HG03460 (cell line): ENCODE measurements at regions not wholly inside any gene's neighbourhood (a gene's known extent, or its start where the extent isn't known, plus 50 kb on each side); places are given as distances from the start of the nearest gene placed in this dataset.

Experiments used
- ATAC-seq: cut with Tn5 transposase; IDR thresholded peaks from one replicate; pipeline ENCODE4 v1.9.1; 2021; ENCODE audit not compliant: unreplicated experiment

DNA sequence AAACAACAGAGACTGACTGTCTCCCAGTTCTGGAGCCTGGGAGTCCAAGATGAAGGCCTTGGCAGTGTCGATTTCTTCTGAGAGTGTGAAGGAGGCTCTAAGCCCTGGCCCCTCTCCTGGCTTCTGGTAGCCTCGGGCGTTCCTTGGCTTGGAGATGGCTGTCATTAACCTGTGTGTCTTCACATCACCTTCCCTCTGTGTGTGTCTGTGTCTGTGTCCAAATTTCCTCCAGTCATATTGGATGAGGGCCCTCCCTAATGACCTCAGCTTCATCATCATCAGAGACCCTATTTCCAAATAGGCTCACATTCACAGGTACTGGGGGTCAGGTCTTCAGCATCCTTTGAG, 138.3 kb downstream of the TOMM20 start:
- ATAC-seq, result no peak

DNA sequence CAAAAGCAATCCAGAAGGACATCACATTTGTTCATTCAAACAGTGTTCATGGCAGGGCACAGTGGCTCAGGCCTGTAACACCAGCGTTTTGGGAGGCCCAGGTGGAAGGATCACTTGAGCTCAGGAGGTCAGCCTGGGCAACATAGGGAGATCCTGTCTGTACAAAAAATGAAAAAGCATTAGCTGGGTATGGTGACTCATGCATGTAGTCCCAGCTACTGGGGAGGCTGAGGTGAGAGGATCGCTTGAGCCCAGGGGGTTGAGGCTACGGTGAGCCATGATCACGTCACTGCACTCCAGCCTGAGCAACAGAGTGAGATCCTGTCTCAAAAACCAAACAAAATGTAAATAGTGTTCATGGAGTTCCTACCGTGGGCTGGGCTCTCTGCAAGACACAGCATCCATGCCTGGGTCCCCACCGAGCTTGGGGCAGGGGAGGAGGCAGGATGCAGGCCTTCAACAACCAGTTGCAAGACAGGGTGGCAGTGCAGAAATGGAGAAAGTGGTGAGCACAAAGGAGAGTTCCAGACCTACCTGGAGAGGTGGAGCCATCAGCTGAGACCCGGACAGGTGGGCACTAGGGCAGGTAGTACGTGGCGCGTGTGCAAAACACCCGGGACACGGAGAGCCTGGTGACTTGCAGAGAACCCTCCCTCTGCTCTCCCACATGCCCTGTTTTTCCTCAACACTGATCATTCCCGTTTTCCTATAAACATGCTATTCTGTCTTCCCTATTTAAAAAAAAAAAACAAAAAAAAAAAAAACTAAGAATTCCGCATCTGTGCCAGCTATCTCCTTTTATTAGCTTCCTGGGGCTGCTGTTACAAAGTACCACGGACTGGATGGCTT, 138.9 kb downstream of the TOMM20 start:
- no peak for ATAC-seq

DNA sequence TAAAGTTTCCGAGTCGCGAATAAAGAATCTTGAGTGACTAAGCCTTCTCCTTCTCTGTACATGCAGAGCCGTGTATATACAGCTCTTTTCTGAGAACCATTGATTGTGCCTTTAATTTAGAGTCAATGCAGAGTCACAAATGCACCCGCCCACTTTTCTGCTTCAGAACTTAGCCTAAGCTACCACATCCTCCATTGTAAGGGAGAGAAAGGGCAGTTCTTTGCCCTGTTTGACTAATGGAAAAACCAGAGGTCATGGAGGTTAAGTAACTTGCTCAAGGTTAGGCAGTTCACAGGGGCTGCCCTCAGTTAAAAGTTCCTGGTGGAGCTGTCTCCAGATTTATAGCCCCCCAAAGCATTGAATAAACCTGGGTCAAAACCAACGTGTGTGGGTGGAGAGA, 139.6 kb downstream of the TOMM20 start:
- no peak for ATAC-seq

- ATAC-seq, result no peak
Observed at GRCh38 chr1:234988536-234988935, 140.1 kb downstream of the TOMM20 start.

GRCh38 chr1:234988155-234988517, 140.5 kb downstream of the TOMM20 start:
- ATAC-seq, result no peak

GRCh38 chr1:234987415-234988154, 141.1 kb downstream of the TOMM20 start:
- peak; percentile 59 for ATAC-seq

DNA sequence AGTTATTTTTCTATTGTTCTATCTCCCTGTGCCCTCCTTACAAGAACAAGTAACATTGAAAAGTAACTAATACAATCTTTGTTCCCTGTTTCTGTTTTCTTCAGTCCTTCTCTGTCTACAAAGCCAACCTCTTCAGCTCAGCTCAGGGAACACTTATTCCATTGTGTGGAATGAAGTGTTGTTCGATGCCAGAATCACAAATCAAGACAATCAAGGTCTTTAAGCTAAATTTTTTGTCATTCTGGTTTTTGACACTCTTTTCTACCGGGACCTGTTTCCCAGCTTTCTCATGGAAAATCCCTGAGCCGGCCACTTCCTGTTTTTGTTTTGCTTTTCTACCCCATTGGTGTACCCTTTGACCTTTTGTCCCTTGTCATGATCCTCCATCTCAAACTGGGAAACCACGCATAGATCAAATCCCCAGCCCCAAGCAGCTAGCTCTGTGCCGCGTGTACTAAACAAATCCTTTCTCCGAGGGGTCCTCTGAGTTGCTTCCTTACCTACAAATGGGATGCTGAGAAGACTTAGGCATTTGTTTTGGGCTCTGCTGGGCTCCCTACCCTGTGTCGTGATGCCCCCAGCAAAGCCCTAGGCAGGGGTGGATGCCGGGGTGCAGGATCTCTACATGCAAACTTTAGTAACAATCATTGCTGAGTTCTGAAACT, 141.8 kb downstream of the TOMM20 start:
- ATAC-seq, result no peak

GRCh38 chr1:234985516-234986294, 142.9 kb downstream of the TOMM20 start:
- no peak for ATAC-seq

GRCh38 chr1:234985007-234985370, 143.6 kb downstream of the TOMM20 start:
- no peak for ATAC-seq

DNA sequence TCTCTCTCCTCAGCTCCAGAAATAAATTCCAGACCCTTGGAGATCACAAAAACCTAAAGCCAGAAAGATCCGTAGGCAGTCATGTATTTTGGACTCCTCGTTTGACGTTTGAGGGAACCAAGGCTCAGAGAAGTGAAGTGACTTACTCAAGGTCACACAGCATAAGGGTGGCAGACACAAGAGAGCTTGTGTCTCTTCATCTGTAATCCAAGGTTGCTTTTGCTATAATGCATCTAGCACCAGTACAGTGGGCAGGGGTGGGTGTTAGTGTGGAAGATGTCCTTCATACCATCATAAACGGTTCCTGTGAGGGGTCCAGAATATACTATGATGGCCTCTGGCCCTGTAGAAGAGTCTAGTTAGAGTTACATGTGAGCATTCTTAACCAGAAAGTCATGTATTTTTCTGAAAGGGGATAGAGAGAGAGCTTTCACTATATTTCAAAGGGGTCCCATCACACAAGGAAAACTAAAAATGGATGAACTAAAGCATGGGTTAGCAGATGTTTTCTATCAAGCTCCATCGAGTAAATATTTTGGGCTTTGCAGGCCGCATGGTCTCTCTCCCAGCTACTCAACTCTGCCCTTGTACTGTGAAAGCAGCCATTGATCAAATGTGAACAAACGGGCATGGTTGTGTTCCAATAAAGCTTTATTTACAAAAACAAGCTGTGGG, 144.9 kb downstream of the TOMM20 start:
- no peak for ATAC-seq

GRCh38 chr1:234981758-234982157, 146.9 kb downstream of the TOMM20 start:
- ATAC-seq, result no peak

DNA sequence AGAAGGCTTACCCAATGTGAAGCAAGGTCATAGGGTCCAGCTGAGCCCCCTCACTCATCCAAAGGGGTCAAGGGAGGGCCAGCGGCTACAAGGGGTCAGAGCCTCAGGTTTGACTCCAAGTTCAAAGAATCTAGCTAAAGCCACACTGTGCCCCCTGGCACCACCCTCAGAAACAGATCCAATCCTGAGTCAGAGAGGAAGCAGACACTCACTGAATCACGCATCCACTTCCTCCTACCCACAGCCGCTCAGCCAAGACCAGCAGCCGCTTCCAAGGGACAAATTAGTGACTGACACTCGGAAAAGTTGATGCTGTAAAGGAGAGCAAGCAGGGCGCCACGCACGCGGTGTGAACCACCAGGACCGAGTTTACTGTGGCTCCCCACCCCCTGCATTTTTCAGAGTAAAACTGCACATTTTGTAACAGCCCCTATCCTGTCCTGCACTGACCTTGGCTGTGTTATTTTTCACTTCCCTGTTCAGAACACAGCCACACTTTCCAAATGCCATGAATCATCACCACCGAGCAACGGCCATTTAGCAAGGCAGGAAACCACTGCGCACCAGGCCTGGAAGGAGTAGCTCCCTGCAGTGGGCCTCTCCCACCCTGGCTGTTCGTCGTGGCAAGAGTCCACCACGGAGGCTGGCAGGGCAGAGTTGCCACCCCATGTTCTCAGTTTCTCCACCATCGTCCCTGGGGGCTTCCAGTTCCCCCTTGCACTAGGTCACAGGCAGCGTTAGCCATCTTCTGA, 147.8 kb downstream of the TOMM20 start:
- peak; percentile 39 for ATAC-seq

DNA sequence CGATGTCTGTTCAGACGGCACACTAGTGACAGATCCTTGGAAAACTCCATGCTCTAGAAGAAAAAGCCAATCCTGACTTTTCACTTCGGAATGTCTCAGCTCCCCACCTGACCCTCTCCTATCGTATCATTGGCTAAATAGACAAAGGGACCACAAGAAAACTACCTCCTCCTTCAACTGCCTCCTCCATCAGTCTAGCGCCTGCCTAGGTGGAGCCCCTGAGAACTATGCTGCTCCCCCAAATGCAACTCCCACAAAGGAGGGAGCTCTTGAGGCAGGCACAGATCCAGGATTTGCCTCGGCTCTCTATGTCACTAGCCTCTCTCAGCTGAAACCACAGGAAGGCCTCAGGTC, 148.4 kb downstream of the TOMM20 start:
- peak; percentile 3 for ATAC-seq

GRCh38 chr1:234979296-234980279, 149.0 kb downstream of the TOMM20 start:
- ATAC-seq, result no peak

DNA sequence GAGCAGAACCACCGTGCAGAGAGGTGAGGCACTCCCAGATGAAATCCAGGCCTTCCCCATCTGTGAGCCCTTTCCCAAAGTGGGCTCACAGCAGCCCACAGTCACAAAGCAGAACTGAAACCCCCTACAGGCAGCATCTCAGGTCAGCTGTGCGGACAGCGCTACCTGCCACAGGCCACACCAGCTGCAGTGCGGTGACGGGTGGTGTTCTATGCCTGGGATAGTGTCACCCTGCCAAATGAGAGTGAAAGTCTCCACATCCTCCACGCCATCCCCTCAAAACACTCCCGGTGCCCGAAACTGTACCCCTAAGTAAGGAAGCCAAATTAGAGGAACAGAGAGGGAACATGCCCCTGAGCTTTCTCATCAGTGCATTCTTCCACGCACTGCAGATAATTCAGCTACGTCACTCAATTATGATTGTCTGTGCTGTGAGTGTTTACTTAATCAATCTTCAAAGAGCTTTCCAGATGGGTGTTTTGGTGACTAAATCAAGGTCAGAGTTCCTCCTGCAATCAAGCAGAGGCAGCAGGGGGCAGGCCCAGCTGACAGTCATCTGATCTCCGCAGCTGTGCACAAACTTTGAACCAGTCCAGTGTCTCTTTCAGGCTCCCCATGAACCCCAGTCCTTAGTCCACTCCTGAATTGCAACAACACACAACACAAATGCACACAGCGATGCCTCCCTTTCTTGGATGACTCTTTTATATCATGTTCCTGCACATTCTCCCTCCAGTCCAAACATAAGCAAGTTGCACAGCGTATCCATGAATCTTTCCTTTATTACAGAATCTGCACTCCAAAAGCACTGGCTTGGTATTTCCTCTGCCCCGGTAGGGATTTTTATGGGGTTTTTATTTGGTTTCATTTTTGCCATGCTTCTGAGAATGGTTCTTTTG, 150.0 kb downstream of the TOMM20 start:
- peak; percentile 65 for ATAC-seq

- no peak for ATAC-seq
Observed at GRCh38 chr1:234977875-234978396, 150.7 kb downstream of the TOMM20 start.

- no peak for ATAC-seq
Observed at GRCh38 chr1:234976861-234977680, 151.6 kb downstream of the TOMM20 start.
